OCI-LY1 (cell line): ENCODE measurements at regions not wholly inside any gene's neighbourhood (a gene's known extent, or its start where the extent isn't known, plus 50 kb on each side); places are given as distances from the start of the nearest gene placed in this dataset.

Experiments
- H2AFZ ChIP-seq: fragments of 200-600 bp; sonication (generic), shearing (Covaris generic); 2 replicates; pipeline ENCODE4 v1.6.0; 2014; ENCODE audit warnings: antibody characterized with exemption, mild to moderate bottlenecking, low read length
- H3F3A ChIP-seq: fragments of 200-600 bp; sonication (generic), shearing (Covaris generic); 2 replicates; pipeline ENCODE4 v1.6.0; 2014; ENCODE audit warnings: mild to moderate bottlenecking, antibody characterized with exemption, low read length, moderate library complexity; ENCODE audit not compliant: insufficient read depth
- H3K27ac ChIP-seq: fragments of 200-600 bp; sonication (generic); 2 replicates; pipeline ENCODE4 v1.5.1; 2014; ENCODE audit warnings: low read length, mixed run types, mild to moderate bottlenecking, low read depth; ENCODE audit not compliant: poor library complexity, severe bottlenecking
- H3K27me3 ChIP-seq: fragments of 200-600 bp; sonication (generic); 2 replicates; pipeline ENCODE4 v1.6.0; 2014; ENCODE audit warnings: antibody characterized with exemption, mild to moderate bottlenecking, low read length, moderate library complexity; ENCODE audit not compliant: insufficient read depth
- H3K36me3 ChIP-seq: fragments of 200-600 bp; sonication (generic); 2 replicates; pipeline ENCODE4 v1.6.1; 2014; ENCODE audit warnings: mild to moderate bottlenecking, antibody characterized with exemption, low read length, moderate library complexity, mixed read lengths; ENCODE audit not compliant: insufficient read depth
- H3K4me1 ChIP-seq: fragments of 200-600 bp; sonication (generic); 2 replicates; pipeline ENCODE4 v1.5.1; 2014; ENCODE audit warnings: mild to moderate bottlenecking, low read length, moderate library complexity; ENCODE audit not compliant: insufficient read depth, severe bottlenecking
- H3K4me2 ChIP-seq: fragments of 200-600 bp; sonication (generic), shearing (Covaris generic); 2 replicates; pipeline ENCODE4 v1.6.1; 2014; ENCODE audit warnings: low read length
- H3K4me3 ChIP-seq: fragments of 200-600 bp; sonication (generic); 2 replicates; pipeline ENCODE4 v1.5.1; 2014; ENCODE audit warnings: low read length, low read depth, mild to moderate bottlenecking, mixed read lengths; ENCODE audit not compliant: poor library complexity, severe bottlenecking
- H3K79me2 ChIP-seq: fragments of 200-600 bp; shearing (Covaris generic); 2 replicates; pipeline ENCODE4 v1.6.1; 2016; ENCODE audit warnings: mixed run types, low read length, mixed read lengths; ENCODE audit not compliant: insufficient read depth
- H3K9ac ChIP-seq: fragments of 200-600 bp; sonication (generic), shearing (Covaris generic); 2 replicates; pipeline ENCODE4 v1.6.1; 2014; ENCODE audit warnings: mild to moderate bottlenecking, low read length, mixed read lengths
- H3K9me2 ChIP-seq: fragments of 200-600 bp; sonication (generic), shearing (Covaris generic); 2 replicates; pipeline ENCODE4 v1.6.1; 2014; ENCODE audit warnings: low read depth, mild to moderate bottlenecking, low read length, mixed read lengths
- H3K9me3 ChIP-seq: fragments of 200-600 bp; shearing (Covaris generic); 2 replicates; pipeline ENCODE4 v1.6.1; 2014; ENCODE audit warnings: low read length, mixed read lengths
- H4K20me1 ChIP-seq: fragments of 200-600 bp; sonication (generic), shearing (Covaris generic); 2 replicates; pipeline ENCODE4 v1.6.0; 2016; ENCODE audit warnings: mild to moderate bottlenecking, low read length; ENCODE audit not compliant: insufficient read depth
- EZH2 ChIP-seq: fragments of 200-600 bp; sonication (generic), shearing (Covaris generic); IDR thresholded peaks from 2 replicates; pipeline ENCODE4 v1.8.0; 2017; ENCODE audit warnings: borderline replicate concordance, mixed run types, mild to moderate bottlenecking, antibody characterized with exemption, low read length, moderate library complexity, mixed read lengths
- TF ChIP-seq, protein P1 (sequence below): fragments of 200-600 bp; sonication (generic), shearing (Covaris generic); IDR thresholded peaks from 2 replicates; pipeline ENCODE4 v1.5.1; 2017; ENCODE audit warnings: mild to moderate bottlenecking, antibody characterized with exemption, low read length, moderate library complexity, mixed read lengths

DNA sequence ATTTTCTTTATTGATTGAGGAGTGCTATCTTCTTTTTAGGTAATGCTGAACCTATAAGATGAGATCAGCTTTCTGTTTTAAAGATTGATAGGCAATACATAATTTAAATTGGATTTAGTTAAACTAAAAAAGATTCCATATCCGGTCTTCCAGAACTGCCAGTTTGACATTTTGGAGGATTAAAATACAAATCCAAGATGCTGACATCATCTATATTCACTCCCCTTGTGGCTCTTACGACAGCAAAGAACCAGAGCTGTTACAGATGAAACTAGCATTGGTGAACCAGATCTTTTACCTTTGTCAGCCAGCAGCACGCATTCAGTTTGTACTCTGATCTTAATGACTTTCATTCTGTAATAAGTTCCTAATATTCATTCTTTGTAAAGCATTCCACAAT lies 218.7 kb downstream of the ZIC4 start:
- no peak overlapping the region for H3K9ac ChIP-seq
- no peaks in the 10 kb centered on the region for H3K9me3 ChIP-seq
- no peak for TF ChIP-seq EZH2
- TF ChIP-seq, protein P1, sequence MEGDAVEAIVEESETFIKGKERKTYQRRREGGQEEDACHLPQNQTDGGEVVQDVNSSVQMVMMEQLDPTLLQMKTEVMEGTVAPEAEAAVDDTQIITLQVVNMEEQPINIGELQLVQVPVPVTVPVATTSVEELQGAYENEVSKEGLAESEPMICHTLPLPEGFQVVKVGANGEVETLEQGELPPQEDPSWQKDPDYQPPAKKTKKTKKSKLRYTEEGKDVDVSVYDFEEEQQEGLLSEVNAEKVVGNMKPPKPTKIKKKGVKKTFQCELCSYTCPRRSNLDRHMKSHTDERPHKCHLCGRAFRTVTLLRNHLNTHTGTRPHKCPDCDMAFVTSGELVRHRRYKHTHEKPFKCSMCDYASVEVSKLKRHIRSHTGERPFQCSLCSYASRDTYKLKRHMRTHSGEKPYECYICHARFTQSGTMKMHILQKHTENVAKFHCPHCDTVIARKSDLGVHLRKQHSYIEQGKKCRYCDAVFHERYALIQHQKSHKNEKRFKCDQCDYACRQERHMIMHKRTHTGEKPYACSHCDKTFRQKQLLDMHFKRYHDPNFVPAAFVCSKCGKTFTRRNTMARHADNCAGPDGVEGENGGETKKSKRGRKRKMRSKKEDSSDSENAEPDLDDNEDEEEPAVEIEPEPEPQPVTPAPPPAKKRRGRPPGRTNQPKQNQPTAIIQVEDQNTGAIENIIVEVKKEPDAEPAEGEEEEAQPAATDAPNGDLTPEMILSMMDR: no peak
- H3K9me2 ChIP-seq: no peaks in the 10 kb centered on the region
- H3K79me2 ChIP-seq: no peaks in the 10 kb centered on the region
- H4K20me1 ChIP-seq: no peaks in the 10 kb centered on the region
- H3K4me3 ChIP-seq: no peak overlapping the region
- no peaks in the 10 kb centered on the region for H3K4me1 ChIP-seq
- H3F3A ChIP-seq: no peaks in the 10 kb centered on the region
- H3K27me3 ChIP-seq: no peaks in the 10 kb centered on the region
- H3K36me3 ChIP-seq: no peaks in the 10 kb centered on the region
- H3K4me2 ChIP-seq: no peak overlapping the region
- no peak overlapping the region for H2AFZ ChIP-seq
- no peak overlapping the region for H3K27ac ChIP-seq

DNA sequence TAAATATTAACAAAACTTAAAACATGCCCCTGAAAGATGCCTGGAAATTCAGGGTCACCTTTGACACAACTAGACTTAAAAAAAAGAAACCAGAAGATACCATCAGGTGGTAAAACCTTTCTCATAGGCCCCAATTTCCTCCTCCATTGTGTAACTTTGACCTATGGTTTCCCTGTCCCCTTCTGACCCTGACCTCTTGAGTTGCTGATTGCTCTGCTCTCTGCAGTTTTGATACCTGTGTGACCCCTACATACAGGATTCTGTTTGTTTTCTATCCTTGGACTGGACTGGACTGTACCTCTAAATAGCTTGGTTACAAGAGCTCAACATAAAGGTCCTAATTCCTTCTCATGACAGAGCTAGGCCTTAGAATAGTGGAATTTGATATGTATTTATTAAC lies 220.6 kb downstream of the ZIC4 start:
- no peaks in the 10 kb centered on the region for H3K79me2 ChIP-seq
- H3K36me3 ChIP-seq: no peaks in the 10 kb centered on the region
- H3K9me3 ChIP-seq: no peaks in the 10 kb centered on the region
- no peak overlapping the region for H3K9ac ChIP-seq
- H3K9me2 ChIP-seq: 0 out of 2 replicates have a peak, but pooled peaks cover under 1% of the 10 kb centered on the region
- no peaks in the 10 kb centered on the region for H3F3A ChIP-seq
- no peak overlapping the region for H3K4me3 ChIP-seq
- no peak overlapping the region for H3K4me2 ChIP-seq
- H2AFZ ChIP-seq: no peak overlapping the region
- no peaks in the 10 kb centered on the region for H3K4me1 ChIP-seq
- no peaks in the 10 kb centered on the region for H3K27me3 ChIP-seq
- TF ChIP-seq, protein P1: no peak
- no peak for TF ChIP-seq EZH2
- no peaks in the 10 kb centered on the region for H4K20me1 ChIP-seq
- H3K27ac ChIP-seq: no peak overlapping the region

DNA sequence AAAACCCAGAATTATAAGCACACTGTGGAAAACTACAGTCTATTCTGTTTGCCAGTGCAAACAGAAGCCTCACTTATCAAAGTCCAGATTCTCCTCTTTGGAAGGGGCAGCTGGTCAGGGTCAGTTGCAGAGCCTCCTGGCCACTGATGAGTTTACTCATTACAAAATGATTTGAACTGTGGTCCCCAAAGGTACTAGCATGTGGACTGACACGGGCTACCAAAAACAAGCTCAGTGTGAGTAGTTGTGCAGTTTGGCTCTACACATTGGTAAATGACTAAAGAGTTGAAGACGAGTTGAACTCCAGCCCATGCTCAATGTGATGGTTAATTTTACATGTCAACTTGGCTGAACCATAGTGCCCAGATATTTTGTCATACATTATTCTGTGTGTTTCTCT lies 221.5 kb downstream of the ZIC4 start:
- no peaks in the 10 kb centered on the region for H3K9me3 ChIP-seq
- H3K79me2 ChIP-seq: no peaks in the 10 kb centered on the region
- H2AFZ ChIP-seq: no peak overlapping the region
- no peak overlapping the region for H3K27ac ChIP-seq
- H3K9ac ChIP-seq: no peak overlapping the region
- H3F3A ChIP-seq: no peaks in the 10 kb centered on the region
- TF ChIP-seq, protein P1: no peak
- TF ChIP-seq EZH2: no peak
- H3K9me2 ChIP-seq: 0 out of 2 replicates have a peak, but pooled peaks cover 3% of the 10 kb centered on the region
- H3K4me3 ChIP-seq: no peak overlapping the region
- no peak overlapping the region for H3K4me2 ChIP-seq
- no peaks in the 10 kb centered on the region for H3K27me3 ChIP-seq
- H4K20me1 ChIP-seq: no peaks in the 10 kb centered on the region
- no peaks in the 10 kb centered on the region for H3K4me1 ChIP-seq
- no peaks in the 10 kb centered on the region for H3K36me3 ChIP-seq
